ENCODE measurements at regions not wholly inside any gene's neighbourhood (a gene's known extent, or its start where the extent isn't known, plus 50 kb on each side); places are given as distances from the start of the nearest gene placed in this dataset.

DNA sequence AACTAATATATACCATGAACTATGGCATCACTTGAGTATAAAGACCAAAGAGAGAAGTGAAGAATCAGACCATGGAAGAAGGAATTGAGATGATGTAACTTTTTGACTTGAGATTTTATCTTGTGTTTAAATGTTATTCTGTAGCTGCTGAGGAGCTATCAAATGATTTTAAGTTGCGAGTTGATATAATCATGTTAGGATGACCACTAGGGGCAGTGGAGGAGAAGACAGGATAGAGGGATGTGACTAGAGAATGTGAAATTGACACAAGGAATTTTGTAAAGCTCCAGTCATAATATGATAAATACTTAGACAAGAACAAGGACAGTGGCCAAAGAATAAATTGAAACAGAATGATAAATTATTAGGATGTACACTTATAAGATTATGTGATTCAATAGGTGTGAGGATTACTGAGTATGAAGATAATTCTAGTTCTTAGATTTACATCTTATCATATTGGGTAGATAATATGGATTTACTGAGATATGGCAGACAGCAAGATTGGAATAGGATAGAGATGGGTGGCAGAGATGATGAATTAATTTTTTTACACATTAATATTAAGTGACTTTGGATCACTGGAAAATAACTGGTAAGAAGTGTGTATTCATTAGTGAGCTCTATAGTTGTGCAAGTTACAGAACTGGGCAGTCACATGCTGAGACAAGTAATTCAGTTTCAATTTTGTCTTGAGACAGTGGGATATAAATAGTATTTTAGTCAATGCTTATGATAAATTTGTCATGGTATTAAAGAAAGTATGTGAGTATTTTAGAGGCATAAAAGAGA, 816.0 kb upstream of the PCDH10 start:
- Histone ChIP-seq H3K9me3 (ENCODE audit: severe bottlenecking) (no peaks in the 10 kb centered on the region), H3K36me3 (ENCODE audit: low read depth) (no peaks in the 10 kb centered on the region), H3K27me3 (ENCODE audit: insufficient read depth, poor library complexity, severe bottlenecking) (no peaks in the 10 kb centered on the region), H3K27ac (ENCODE audit: poor library complexity, severe bottlenecking) (peak overlapping the region; percentile 25), H3K4me3 (ENCODE audit: severe bottlenecking) (no peak overlapping the region), H3K4me1 (ENCODE audit: insufficient read depth, poor library complexity, severe bottlenecking) (peaks cover 18% of the 10 kb centered on the region)
- DNase-seq (ENCODE audit: low spot score) (no peak), ATAC-seq (ENCODE audit: low read depth) (0 out of 3 replicates have a peak, but pooled peaks have one; percentile 14)
- TF ChIP-seq CTCF (IDR thresholded peaks at IDR 0.05; ENCODE audit: poor library complexity, severe bottlenecking): peak; percentile 43

- DNase-seq (ENCODE audit: low spot score) (no peak), ATAC-seq (ENCODE audit: low read depth) (0 out of 3 replicates have a peak, but pooled peaks have one; percentile 52)
- H3K36me3 ChIP-seq (ENCODE audit: low read depth): no peaks in the 10 kb centered on the region
- TF ChIP-seq CTCF (IDR thresholded peaks at IDR 0.05; ENCODE audit: poor library complexity, severe bottlenecking): no peak
- H3K4me1 ChIP-seq (ENCODE audit: insufficient read depth, poor library complexity, severe bottlenecking): peaks cover 18% of the 10 kb centered on the region
- peak overlapping the region; percentile 25 for H3K27ac ChIP-seq (ENCODE audit: poor library complexity, severe bottlenecking)
- H3K9me3 ChIP-seq (ENCODE audit: severe bottlenecking): no peaks in the 10 kb centered on the region
- H3K27me3 ChIP-seq (ENCODE audit: insufficient read depth, poor library complexity, severe bottlenecking): no peaks in the 10 kb centered on the region
- no peak overlapping the region for H3K4me3 ChIP-seq (ENCODE audit: severe bottlenecking)
Observed at GRCh38 chr4:132333724-132334047, 815.4 kb upstream of the PCDH10 start.

- ATAC-seq (ENCODE audit: low read depth): 0 out of 3 replicates have a peak, but pooled peaks have one; percentile 29
- H3K4me3 ChIP-seq (ENCODE audit: severe bottlenecking): no peak overlapping the region
Observed at GRCh38 chr4:132334081-132334480, 815.0 kb upstream of the PCDH10 start.

GRCh38 chr4:132344924-132345828, 803.9 kb upstream of the PCDH10 start:
- no peaks in the 10 kb centered on the region for H3K4me1 ChIP-seq (ENCODE audit: insufficient read depth, poor library complexity, severe bottlenecking)
- no peak overlapping the region for H3K4me3 ChIP-seq (ENCODE audit: severe bottlenecking)
- ATAC-seq (ENCODE audit: low read depth) (no peak), DNase-seq (ENCODE audit: low spot score) (no peak)
- no peak overlapping the region for H3K27ac ChIP-seq (ENCODE audit: poor library complexity, severe bottlenecking)
- no peaks in the 10 kb centered on the region for H3K27me3 ChIP-seq (ENCODE audit: insufficient read depth, poor library complexity, severe bottlenecking)
- H3K9me3 ChIP-seq (ENCODE audit: severe bottlenecking): no peaks in the 10 kb centered on the region
- no peaks in the 10 kb centered on the region for H3K36me3 ChIP-seq (ENCODE audit: low read depth)
- TF ChIP-seq CTCF (IDR thresholded peaks at IDR 0.05; ENCODE audit: poor library complexity, severe bottlenecking): no peak

More at GRCh38 chr4:132334081-132334480, 815.0 kb upstream of the PCDH10 start:
- H3K27ac ChIP-seq (ENCODE audit: poor library complexity, severe bottlenecking): peak overlapping the region; percentile 25
- no peaks in the 10 kb centered on the region for H3K27me3 ChIP-seq (ENCODE audit: insufficient read depth, poor library complexity, severe bottlenecking)
- DNase-seq (ENCODE audit: low spot score): no peak
- H3K9me3 ChIP-seq (ENCODE audit: severe bottlenecking): no peaks in the 10 kb centered on the region
- H3K4me1 ChIP-seq (ENCODE audit: insufficient read depth, poor library complexity, severe bottlenecking): peaks cover 14% of the 10 kb centered on the region
- H3K36me3 ChIP-seq (ENCODE audit: low read depth): no peaks in the 10 kb centered on the region
- TF ChIP-seq CTCF (IDR thresholded peaks at IDR 0.05; ENCODE audit: poor library complexity, severe bottlenecking): no peak

Data from RWPE2 (cell line).